ENCODE measurements at regions not wholly inside any gene's neighbourhood (a gene's known extent, or its start where the extent isn't known, plus 50 kb on each side); places are given as distances from the start of the nearest gene placed in this dataset.

DNA sequence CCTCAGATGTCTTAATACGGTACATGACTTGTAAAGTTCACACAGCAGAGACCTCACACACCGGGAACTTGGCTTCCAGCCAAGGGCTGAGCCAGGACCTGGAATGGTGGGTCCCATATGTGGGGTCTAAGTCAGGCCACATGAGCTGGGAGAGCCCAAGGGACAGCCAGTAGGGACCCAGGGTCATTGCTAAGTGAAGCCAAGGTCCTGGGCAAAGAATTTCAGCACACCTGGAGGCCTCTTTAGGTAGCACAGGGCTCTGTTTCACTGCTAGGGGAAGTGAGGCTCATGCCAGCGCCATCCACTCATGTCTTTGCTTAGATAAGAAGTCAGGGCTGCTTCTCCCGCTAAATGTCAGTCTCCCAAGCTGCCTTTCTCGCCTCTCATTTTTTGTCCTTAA lies 116.6 kb upstream of the TLE3 start:
- Mint-ChIP-seq H3K36me3 (no peaks in the 10 kb centered on the region), H3K4me1 (no peaks in the 10 kb centered on the region), H3K27ac (no peak overlapping the region), H3K9me3 (no peaks in the 10 kb centered on the region), H3K4me3 (no peak overlapping the region), H3K27me3 (peaks cover 33% of the 10 kb centered on the region)
- CTCF ChIA-PET: no interaction called here
- no peak for DNase-seq

DNA sequence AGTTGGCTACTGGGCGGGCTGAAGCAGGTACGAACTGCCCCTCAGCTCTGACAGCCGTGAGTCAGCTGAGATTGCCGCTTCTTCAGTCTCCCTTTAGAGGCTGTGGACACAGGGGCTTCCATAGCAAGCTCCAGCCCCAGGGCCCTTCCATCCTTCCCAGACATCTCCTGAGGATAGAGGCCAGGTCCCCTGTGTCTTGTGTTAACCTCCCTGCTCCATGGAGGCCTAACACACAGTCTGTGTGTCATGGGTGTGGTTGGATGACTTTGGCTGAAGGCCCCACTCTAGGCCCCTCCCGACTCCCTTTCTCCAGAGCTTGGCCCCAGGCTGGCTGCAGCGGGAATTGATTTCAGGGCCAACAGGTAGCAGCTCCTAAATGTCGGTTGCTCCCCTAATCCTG lies 116.1 kb upstream of the TLE3 start:
- H3K27ac Mint-ChIP-seq: no peak overlapping the region
- H3K4me1 Mint-ChIP-seq: no peaks in the 10 kb centered on the region
- H3K36me3 Mint-ChIP-seq: no peaks in the 10 kb centered on the region
- H3K27me3 Mint-ChIP-seq: peaks cover 37% of the 10 kb centered on the region
- no peak for DNase-seq
- no peaks in the 10 kb centered on the region for H3K9me3 Mint-ChIP-seq
- H3K4me3 Mint-ChIP-seq: no peak overlapping the region
- CTCF ChIA-PET: no interaction called here

DNA sequence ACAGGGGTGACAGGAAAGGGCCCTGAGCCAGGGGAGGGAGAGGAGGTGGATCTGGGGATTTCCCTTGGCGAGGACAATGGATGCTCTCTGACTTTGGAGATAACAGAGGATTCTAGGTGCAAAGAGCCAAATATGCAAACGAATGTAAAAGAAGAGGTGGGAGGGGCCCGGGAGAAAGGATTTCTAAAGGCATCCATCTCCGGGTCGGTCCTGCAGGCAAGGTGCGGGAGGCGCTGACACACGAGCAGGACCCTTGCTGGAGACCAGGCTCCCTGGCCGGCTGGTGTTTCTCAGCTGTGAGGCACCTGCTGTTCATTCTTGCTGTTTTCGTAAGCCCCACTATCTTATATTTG lies 115.2 kb upstream of the TLE3 start:
- Mint-ChIP-seq H3K4me3 (no peak overlapping the region), H3K9me3 (no peaks in the 10 kb centered on the region), H3K36me3 (no peaks in the 10 kb centered on the region), H3K27ac (no peak overlapping the region), H3K4me1 (no peaks in the 10 kb centered on the region), H3K27me3 (peaks cover 42% of the 10 kb centered on the region)
- DNase-seq: no peak
- CTCF ChIA-PET: no interaction called here

- Mint-ChIP-seq H3K36me3 (no peaks in the 10 kb centered on the region), H3K27ac (no peak overlapping the region), H3K4me3 (no peak overlapping the region), H3K27me3 (peaks cover 47% of the 10 kb centered on the region), H3K9me3 (no peaks in the 10 kb centered on the region), H3K4me1 (no peaks in the 10 kb centered on the region)
- no peak for DNase-seq
- CTCF ChIA-PET: no interaction called here
Observed at GRCh38 chr15:70212286-70212962, 114.7 kb upstream of the TLE3 start.

GRCh38 chr15:70210528-70210927 lies 112.8 kb upstream of the TLE3 start:
- H3K36me3 Mint-ChIP-seq: no peaks in the 10 kb centered on the region
- CTCF ChIA-PET: no interaction called here
- H3K4me3 Mint-ChIP-seq: no peak overlapping the region
- peaks cover 54% of the 10 kb centered on the region for H3K27me3 Mint-ChIP-seq
- DNase-seq: no peak
- no peaks in the 10 kb centered on the region for H3K4me1 Mint-ChIP-seq
- H3K27ac Mint-ChIP-seq: no peak overlapping the region
- H3K9me3 Mint-ChIP-seq: no peaks in the 10 kb centered on the region

DNA sequence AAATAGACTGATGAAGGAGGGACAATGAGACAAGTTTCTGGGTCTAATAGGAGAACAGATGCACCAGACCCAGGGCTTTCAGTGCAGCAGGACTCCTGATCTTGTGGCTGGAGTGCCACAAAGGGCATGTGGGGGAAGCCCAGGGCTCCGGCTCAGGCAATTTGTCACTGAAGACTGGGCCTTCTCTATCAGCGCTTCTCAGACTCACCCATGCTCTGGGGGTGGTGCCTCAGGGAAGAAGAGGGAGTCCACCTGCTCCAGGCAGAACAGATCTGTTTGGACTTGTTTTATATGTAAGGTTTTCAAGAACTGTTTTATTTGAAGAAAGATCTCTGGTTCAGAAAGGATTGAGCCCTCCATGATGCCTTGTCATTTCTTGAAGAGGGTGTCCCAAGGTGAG lies 112.4 kb upstream of the TLE3 start:
- CTCF ChIA-PET: no interaction called here
- Mint-ChIP-seq H3K36me3 (no peaks in the 10 kb centered on the region), H3K9me3 (no peaks in the 10 kb centered on the region), H3K27me3 (peaks cover 59% of the 10 kb centered on the region), H3K4me1 (no peaks in the 10 kb centered on the region), H3K27ac (no peak overlapping the region), H3K4me3 (no peak overlapping the region)
- DNase-seq: no peak

GRCh38 chr15:70209499-70209898 lies 111.8 kb upstream of the TLE3 start:
- CTCF ChIA-PET: no interaction called here
- no peak for DNase-seq
- H3K9me3 Mint-ChIP-seq: no peaks in the 10 kb centered on the region
- H3K36me3 Mint-ChIP-seq: no peaks in the 10 kb centered on the region
- H3K4me1 Mint-ChIP-seq: no peaks in the 10 kb centered on the region
- peaks cover 62% of the 10 kb centered on the region for H3K27me3 Mint-ChIP-seq
- H3K27ac Mint-ChIP-seq: no peak overlapping the region
- H3K4me3 Mint-ChIP-seq: no peak overlapping the region

DNA sequence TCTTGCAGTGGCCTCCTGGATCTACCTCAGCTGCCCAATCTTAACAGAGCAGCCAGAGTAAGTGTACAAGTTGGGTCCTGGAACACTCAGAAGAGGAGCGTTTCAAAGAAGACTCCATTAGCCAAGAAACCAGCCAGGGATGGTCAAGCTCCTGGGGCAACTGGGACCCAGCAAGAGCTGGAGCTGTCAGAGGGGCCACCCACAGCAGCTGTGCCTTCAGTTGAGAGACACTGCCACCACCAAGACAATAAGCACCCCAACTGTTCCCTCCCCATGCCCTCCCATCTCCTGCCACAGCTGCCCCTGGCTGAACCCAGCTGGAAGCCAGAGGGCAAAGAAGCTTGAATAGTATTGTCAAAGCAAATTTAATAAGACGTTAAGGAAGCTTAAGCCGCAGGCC lies 110.6 kb upstream of the TLE3 start:
- Mint-ChIP-seq H3K27me3 (peaks cover 64% of the 10 kb centered on the region), H3K4me3 (no peak overlapping the region), H3K36me3 (no peaks in the 10 kb centered on the region), H3K4me1 (no peaks in the 10 kb centered on the region), H3K27ac (no peak overlapping the region), H3K9me3 (no peaks in the 10 kb centered on the region)
- CTCF ChIA-PET: no interaction called here
- DNase-seq: no peak

DNA sequence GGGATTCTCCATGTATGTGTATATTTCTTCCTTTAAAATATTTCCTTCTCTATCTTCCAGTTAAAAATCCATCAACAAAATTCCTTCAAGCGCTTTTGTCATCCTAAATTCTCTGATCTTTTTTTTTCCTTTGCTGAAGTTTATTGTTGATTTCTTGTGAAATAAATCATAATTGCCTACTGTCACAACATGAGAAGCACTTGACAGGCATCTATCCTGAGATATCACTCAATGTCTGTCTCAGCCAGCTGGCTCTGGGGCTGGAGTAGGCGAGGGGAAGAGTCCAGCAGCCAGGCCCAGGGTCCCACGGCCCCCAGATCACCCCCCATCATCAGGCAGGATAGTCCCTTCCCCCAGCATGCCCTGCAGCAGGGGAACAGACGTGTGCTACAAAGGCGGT lies 109.0 kb upstream of the TLE3 start:
- CTCF ChIA-PET: no interaction called here
- H3K36me3 Mint-ChIP-seq: no peaks in the 10 kb centered on the region
- no peak for DNase-seq
- H3K4me1 Mint-ChIP-seq: no peaks in the 10 kb centered on the region
- no peak overlapping the region for H3K4me3 Mint-ChIP-seq
- peaks cover 56% of the 10 kb centered on the region for H3K27me3 Mint-ChIP-seq
- H3K27ac Mint-ChIP-seq: no peak overlapping the region
- H3K9me3 Mint-ChIP-seq: no peaks in the 10 kb centered on the region

- H3K27me3 Mint-ChIP-seq: peaks cover 51% of the 10 kb centered on the region
- no peak overlapping the region for H3K4me3 Mint-ChIP-seq
- H3K4me1 Mint-ChIP-seq: no peaks in the 10 kb centered on the region
- CTCF ChIA-PET: no interaction called here
- H3K36me3 Mint-ChIP-seq: no peaks in the 10 kb centered on the region
- DNase-seq: no peak
- no peaks in the 10 kb centered on the region for H3K9me3 Mint-ChIP-seq
- H3K27ac Mint-ChIP-seq: no peak overlapping the region
Observed at GRCh38 chr15:70204652-70205051, 106.9 kb upstream of the TLE3 start.

- Mint-ChIP-seq H3K4me3 (no peak overlapping the region), H3K4me1 (no peaks in the 10 kb centered on the region), H3K27me3 (peaks cover 46% of the 10 kb centered on the region), H3K36me3 (no peaks in the 10 kb centered on the region), H3K9me3 (no peaks in the 10 kb centered on the region), H3K27ac (no peak overlapping the region)
- CTCF ChIA-PET: no interaction called here
- DNase-seq: no peak
Observed at GRCh38 chr15:70203981-70204560, 106.4 kb upstream of the TLE3 start.

DNA sequence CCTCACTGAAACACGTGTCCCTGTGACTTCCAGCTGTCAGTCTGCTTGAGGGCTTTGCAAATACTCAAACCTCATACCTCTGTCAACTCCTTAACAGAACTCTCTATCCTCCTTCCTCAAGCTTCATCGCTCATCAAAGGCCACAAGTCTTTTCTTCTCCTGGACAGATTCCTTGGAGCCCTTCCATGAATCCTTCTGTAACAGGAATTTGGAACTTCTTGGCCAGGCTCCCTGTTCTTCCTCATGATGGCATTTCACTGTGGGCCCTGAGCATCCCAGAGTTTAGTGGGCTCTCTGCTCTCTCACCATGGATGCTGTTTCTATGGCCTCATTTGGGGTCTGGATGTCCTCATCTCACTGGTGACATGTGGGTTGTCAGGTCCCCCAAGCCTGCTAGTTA lies 105.0 kb upstream of the TLE3 start:
- H3K36me3 Mint-ChIP-seq: no peaks in the 10 kb centered on the region
- DNase-seq: no peak
- H3K4me1 Mint-ChIP-seq: no peaks in the 10 kb centered on the region
- CTCF ChIA-PET: no interaction called here
- no peak overlapping the region for H3K4me3 Mint-ChIP-seq
- peaks cover 37% of the 10 kb centered on the region for H3K27me3 Mint-ChIP-seq
- no peak overlapping the region for H3K27ac Mint-ChIP-seq
- no peaks in the 10 kb centered on the region for H3K9me3 Mint-ChIP-seq

- H3K4me1 Mint-ChIP-seq: no peaks in the 10 kb centered on the region
- no peak for DNase-seq
Observed at GRCh38 chr15:70201425-70201775, 103.7 kb upstream of the TLE3 start.

DNA sequence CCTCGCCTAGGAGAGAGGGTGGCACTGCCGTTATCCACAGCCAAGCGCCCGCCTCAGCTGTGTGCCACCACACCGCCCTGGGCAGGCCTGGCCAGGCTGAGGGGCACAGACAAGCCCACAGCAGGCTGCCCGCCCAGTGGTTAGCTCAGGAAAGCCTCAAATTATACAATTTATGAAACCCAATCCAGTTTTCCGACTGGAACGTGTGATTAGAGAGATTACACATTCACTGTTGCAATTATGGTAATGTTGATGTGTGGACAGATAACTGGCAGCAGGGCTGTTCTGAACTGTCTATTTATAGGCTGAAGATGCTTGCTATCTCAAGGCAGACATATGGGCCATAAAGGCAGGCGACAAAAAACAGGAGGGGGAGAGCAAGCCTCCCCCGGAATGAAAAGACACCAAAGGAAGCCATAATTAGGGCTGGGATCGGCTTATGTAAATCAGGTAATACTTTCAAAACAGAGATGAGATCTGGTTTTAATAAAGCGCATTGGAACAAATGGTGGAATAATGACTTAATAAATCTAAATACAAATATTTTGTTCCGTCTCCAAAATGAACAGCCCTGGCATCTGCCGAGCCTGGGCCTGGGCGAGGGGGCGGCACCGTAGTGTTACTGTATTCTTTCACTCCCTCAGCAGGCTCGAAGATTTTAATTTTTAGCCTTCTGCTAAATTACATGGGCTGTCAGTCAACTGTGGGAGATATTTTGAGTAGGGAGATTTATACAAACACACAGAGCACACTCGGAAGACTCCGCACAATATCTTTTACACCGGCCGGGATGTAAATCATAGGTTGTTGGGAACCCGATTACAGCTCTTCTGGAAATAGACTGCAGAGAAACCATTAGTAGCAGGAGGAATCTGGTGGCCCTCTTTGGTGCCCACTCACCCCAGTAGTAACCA lies 103.1 kb upstream of the TLE3 start:
- no peak overlapping the region for H3K4me3 Mint-ChIP-seq
- no peaks in the 10 kb centered on the region for H3K4me1 Mint-ChIP-seq
- no peaks in the 10 kb centered on the region for H3K36me3 Mint-ChIP-seq
- peaks cover 29% of the 10 kb centered on the region for H3K27me3 Mint-ChIP-seq
- no peak for DNase-seq
- H3K9me3 Mint-ChIP-seq: no peaks in the 10 kb centered on the region
- no peak overlapping the region for H3K27ac Mint-ChIP-seq
- CTCF ChIA-PET: interaction anchor here (1.3 kb wide), 1 partner anchor 266 kb away, joined by 3 read pairs; no protein-coding TSS in a partner anchor

More at GRCh38 chr15:70201425-70201775, 103.7 kb upstream of the TLE3 start:
- Mint-ChIP-seq H3K9me3 (no peaks in the 10 kb centered on the region), H3K27me3 (peaks cover 35% of the 10 kb centered on the region), H3K27ac (no peak overlapping the region), H3K36me3 (no peaks in the 10 kb centered on the region), H3K4me3 (no peak overlapping the region)
- CTCF ChIA-PET: interaction anchor here (1.3 kb wide), 1 partner anchor 265 kb away, joined by 3 read pairs; no protein-coding TSS in a partner anchor
